ENCODE measurements at regions not wholly inside any gene's neighbourhood (a gene's known extent, or its start where the extent isn't known, plus 50 kb on each side); places are given as distances from the start of the nearest gene placed in this dataset.

- peaks cover 6 to 9% of the 10 kb centered on the region in 2 donors for H3K27me3 Mint-ChIP-seq
- H3K9me3 Mint-ChIP-seq = peaks cover 5% of the 10 kb centered on the region in 2 donors
- peak in 1 of 2 donors; percentile 16 for ATAC-seq (replicated peaks)
- no peak overlapping the region for H3K27ac Mint-ChIP-seq
- H3K4me1 Mint-ChIP-seq = no peaks in the 10 kb centered on the region
- H3K36me3 Mint-ChIP-seq = no peaks in the 10 kb centered on the region
- DNase-seq = no peak
- H3K4me3 Mint-ChIP-seq = no peak overlapping the region
These were observed 91.7 kb upstream of the PHOX2B start for GRCh38 chr4:41839916-41840854.

DNA sequence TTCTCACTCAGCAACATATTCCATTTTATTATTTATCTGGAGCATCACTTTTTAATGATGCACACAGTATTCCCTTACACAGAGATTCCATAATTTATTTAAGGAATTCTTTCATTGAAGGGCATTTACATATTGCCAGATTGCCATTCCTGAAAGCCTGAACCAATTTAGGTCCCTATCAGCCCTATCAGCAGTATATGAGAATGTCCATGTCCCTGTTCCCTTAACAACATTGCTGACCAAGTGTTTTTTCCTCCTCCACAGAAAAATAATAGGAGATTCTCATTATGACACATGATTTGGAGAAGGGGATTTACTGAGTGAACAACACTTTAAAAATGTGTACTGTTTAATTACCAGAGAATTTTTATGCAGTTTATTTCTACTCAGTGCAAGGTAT is 90.1 kb upstream of the PHOX2B start:
- no peaks in the 10 kb centered on the region for H3K4me1 Mint-ChIP-seq
- no peaks in the 10 kb centered on the region for H3K36me3 Mint-ChIP-seq

GRCh38 chr4:41835321-41835995 is 86.9 kb upstream of the PHOX2B start:
- Mint-ChIP-seq H3K9me3 (peaks cover 0 to 1% of the 10 kb centered on the region in 2 donors), H3K4me3 (no peak overlapping the region), H3K27ac (no peak overlapping the region), H3K4me1 (no peaks in the 10 kb centered on the region), H3K27me3 (peaks cover 10 to 11% of the 10 kb centered on the region in 2 donors), H3K36me3 (no peaks in the 10 kb centered on the region)
- no peak for ATAC-seq (replicated peaks)
- no peak for DNase-seq

More for the DNA sequence above, 90.1 kb upstream of the PHOX2B start:
- ATAC-seq (replicated peaks) (no peak), DNase-seq (no peak)
- Mint-ChIP-seq H3K27ac (no peak overlapping the region), H3K9me3 (peaks cover under 1 to 2% of the 10 kb centered on the region in 2 donors), H3K4me3 (no peak overlapping the region), H3K27me3 (peaks cover 6 to 9% of the 10 kb centered on the region in 2 donors)

GRCh38 chr4:41832961-41833360 is 84.4 kb upstream of the PHOX2B start:
- Mint-ChIP-seq H3K4me1 (no peaks in the 10 kb centered on the region), H3K9me3 (peaks cover 0 to 1% of the 10 kb centered on the region in 2 donors), H3K27ac (no peak overlapping the region), H3K27me3 (peaks cover 21 to 26% of the 10 kb centered on the region in 2 donors), H3K36me3 (no peaks in the 10 kb centered on the region), H3K4me3 (no peak overlapping the region)
- DNase-seq = no peak
- no peak for ATAC-seq (replicated peaks)

DNA sequence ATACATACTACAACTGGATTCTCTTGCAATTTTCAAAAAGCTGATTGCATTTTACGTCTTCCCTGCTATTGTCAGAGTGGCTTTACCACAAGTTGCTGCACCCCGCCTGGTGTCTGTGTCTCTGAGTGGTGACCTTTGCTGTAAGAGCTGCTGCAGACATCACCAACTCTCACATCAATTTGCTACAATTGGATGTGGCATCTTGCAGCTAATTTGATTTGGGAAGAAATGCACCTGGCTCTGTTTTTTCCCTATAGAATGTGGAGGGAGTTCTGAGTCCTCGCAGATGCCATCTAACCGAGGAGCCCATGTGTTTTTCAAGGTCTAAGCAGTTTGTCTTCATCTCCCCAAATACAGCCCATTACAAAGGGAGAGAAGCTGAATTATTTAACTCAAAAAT is 73.8 kb upstream of the PHOX2B start:
- DNase-seq = no peak
- no peak overlapping the region for H3K27ac Mint-ChIP-seq
- H3K27me3 Mint-ChIP-seq = peaks cover 9 to 16% of the 10 kb centered on the region in 2 donors
- H3K4me3 Mint-ChIP-seq = no peak overlapping the region
- no peaks in the 10 kb centered on the region for H3K36me3 Mint-ChIP-seq
- H3K9me3 Mint-ChIP-seq = no peaks in the 10 kb centered on the region
- no peaks in the 10 kb centered on the region for H3K4me1 Mint-ChIP-seq
- no peak for ATAC-seq (replicated peaks)

GRCh38 chr4:41820473-41820872 is 71.9 kb upstream of the PHOX2B start:
- ATAC-seq (replicated peaks) (no peak), DNase-seq (no peak)
- Mint-ChIP-seq H3K27me3 (peaks cover 7 to 14% of the 10 kb centered on the region in 2 donors), H3K4me3 (no peak overlapping the region), H3K9me3 (no peaks in the 10 kb centered on the region), H3K27ac (no peak overlapping the region), H3K4me1 (no peaks in the 10 kb centered on the region), H3K36me3 (no peaks in the 10 kb centered on the region)

DNA sequence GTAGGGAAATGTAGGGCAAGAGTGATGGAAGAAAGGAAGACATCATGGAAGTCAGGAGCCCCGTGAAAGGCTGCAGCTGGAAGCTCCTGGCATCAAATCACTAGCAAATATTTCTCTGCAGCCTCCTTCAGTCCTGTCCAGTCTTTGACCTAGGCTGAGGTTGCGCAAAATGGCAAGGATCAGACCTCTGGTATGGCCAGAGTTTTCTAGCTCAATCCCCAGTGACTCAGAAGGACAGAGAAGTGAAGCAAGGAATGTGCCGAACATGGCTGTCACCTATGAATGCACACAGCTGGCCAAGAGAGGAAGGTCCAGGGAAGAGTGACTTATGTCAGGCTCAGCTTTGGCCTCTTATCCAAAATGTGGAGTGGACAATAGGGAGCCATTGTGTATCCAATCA is 71.1 kb upstream of the PHOX2B start:
- no peak for DNase-seq
- Mint-ChIP-seq H3K27ac (no peak overlapping the region), H3K36me3 (no peaks in the 10 kb centered on the region), H3K9me3 (peaks cover 0 to 2% of the 10 kb centered on the region in 2 donors), H3K27me3 (peaks cover 7 to 14% of the 10 kb centered on the region in 2 donors), H3K4me1 (no peaks in the 10 kb centered on the region), H3K4me3 (no peak overlapping the region)
- no peak for ATAC-seq (replicated peaks)

DNA sequence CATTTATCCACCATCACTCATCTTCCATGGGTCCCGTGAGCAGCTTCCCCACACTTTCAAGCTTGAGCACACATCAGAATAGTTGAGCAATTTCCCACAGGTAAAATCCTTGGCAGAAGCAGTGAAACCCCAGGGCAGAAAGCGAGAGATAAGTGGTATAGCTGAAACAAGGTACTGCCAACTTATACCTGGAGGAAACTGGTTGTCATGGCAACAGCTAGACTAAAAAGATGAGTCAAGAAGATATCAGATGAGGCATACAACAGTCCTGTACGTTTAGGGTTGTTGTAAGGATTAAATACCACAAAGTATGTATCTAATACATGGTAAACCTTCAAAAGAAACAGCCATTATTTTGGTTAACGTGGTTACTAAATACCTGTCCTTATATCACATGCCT is 66.9 kb upstream of the PHOX2B start:
- no peaks in the 10 kb centered on the region for H3K4me1 Mint-ChIP-seq
- no peaks in the 10 kb centered on the region for H3K36me3 Mint-ChIP-seq
- no peak for DNase-seq
- no peak overlapping the region for H3K27ac Mint-ChIP-seq
- no peak overlapping the region for H3K4me3 Mint-ChIP-seq
- peaks cover 7 to 12% of the 10 kb centered on the region in 2 donors for H3K27me3 Mint-ChIP-seq
- peaks cover 2 to 7% of the 10 kb centered on the region in 2 donors for H3K9me3 Mint-ChIP-seq
- ATAC-seq (replicated peaks) = no peak

DNA sequence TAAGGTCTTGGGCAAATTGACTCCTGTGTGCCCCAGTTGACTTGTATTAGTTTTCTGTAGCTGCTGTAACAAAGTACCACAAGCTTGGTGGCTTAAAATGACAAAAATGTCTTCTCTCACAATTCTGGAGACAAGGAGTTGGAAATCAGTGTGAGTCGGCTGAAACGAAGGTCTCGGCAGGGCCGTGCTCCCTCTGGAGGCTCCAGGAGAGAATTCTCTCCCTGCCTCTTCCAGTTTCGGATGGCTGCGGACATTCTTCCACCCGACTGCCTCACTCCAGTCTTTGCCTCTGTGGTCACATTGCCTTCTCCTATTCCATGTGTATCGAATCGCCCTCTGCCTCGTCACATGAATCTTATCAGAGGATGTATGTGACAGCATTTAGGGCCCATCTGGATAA is 66.0 kb upstream of the PHOX2B start:
- DNase-seq (no peak), ATAC-seq (replicated peaks) (no peak)
- Mint-ChIP-seq H3K27me3 (peaks cover 5 to 12% of the 10 kb centered on the region in 2 donors), H3K27ac (no peak overlapping the region), H3K36me3 (no peaks in the 10 kb centered on the region), H3K4me1 (no peaks in the 10 kb centered on the region), H3K4me3 (no peak overlapping the region), H3K9me3 (peaks cover 2 to 7% of the 10 kb centered on the region in 2 donors)

DNA sequence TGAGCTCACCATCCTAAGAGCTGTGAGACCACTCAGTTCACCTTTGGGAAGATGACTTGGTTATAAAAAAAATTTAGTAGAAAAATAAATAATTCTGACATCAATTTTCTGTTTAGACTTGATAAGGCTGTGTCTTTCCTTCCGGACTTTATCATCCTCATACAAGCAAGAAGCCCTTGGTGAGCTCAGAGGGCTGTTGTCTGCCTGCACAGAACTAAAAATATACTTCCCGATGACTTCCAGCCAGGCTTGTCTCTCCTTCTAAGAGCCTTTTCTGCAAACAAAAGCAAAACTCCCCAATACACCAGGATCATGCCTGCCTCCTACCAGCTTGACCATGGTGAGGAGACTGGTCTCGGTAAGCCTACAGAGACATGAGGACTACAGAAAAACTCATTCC is 58.3 kb upstream of the PHOX2B start:
- ATAC-seq (replicated peaks) = no peak
- no peak for DNase-seq
- no peak overlapping the region for H3K4me3 Mint-ChIP-seq
- no peaks in the 10 kb centered on the region for H3K4me1 Mint-ChIP-seq
- no peaks in the 10 kb centered on the region for H3K36me3 Mint-ChIP-seq
- H3K27me3 Mint-ChIP-seq = peaks cover 0 to 9% of the 10 kb centered on the region in 2 donors
- H3K9me3 Mint-ChIP-seq = peaks cover 0 to 2% of the 10 kb centered on the region in 2 donors
- no peak overlapping the region for H3K27ac Mint-ChIP-seq

GRCh38 chr4:41802590-41802989 is 54.1 kb upstream of the PHOX2B start:
- Mint-ChIP-seq H3K4me1 (no peaks in the 10 kb centered on the region), H3K4me3 (no peak overlapping the region), H3K9me3 (peaks cover 0 to 1% of the 10 kb centered on the region in 2 donors), H3K27me3 (peaks cover 0 to 6% of the 10 kb centered on the region in 2 donors), H3K27ac (no peak overlapping the region), H3K36me3 (no peaks in the 10 kb centered on the region)
- DNase-seq = no peak
- no peak for ATAC-seq (replicated peaks)

DNA sequence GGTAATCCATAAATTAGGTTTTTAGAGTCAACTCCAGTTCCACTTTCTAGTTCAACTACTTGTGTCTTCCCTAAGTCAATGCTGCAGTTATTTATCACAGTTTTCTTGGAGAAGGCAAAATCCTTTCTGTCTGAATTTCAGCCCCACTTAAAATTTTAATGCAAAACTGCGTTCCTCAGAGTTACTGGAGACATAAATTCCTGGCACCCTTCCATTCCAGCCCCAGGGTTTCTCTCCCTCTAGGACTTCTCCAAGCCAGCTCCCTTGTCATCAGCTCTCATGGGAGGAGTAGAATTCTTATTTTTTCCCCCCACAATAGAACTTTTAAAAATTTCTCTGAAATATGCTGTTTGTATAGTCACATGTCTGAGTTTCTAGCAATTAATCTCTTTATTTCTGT is 50.6 kb upstream of the PHOX2B start:
- DNase-seq = no peak
- Mint-ChIP-seq H3K4me3 (no peak overlapping the region), H3K9me3 (peaks cover 0 to 1% of the 10 kb centered on the region in 2 donors), H3K27me3 (peaks cover 0 to 6% of the 10 kb centered on the region in 2 donors), H3K36me3 (no peaks in the 10 kb centered on the region), H3K4me1 (no peaks in the 10 kb centered on the region), H3K27ac (no peak overlapping the region)
- no peak for ATAC-seq (replicated peaks)
